ENCODE measurements at regions not wholly inside any gene's neighbourhood (a gene's known extent, or its start where the extent isn't known, plus 50 kb on each side); places are given as distances from the start of the nearest gene placed in this dataset.
"Not testable (repeated sequence)": the region's sequence is repeated elsewhere in the genome, so short reads cannot be mapped to it uniquely, and the experiment has no call there.

DNA sequence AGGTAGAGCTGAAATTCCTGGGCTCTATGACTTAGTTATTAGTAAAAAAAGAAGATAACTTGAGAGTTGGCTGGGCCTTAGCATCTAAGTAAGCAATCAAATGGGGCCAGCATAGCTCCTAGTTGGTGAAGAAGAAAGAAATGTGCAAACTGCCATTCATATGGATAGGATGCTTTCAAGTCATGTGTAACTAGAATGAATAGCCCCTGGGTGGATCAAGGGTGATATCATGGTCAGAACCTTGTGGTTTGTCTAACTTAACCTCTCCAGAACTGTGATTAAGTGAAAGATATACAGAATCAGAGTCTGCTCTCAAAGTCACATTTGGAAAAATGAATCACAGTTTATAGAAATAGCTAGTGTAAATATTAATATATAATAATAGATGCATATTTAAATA lies 198.7 kb upstream of the DTNA start:
- intact Hi-C loops (cut with DNase I): no loop called here
- Histone ChIP-seq H3K27me3 (no peaks in the 10 kb centered on the region), H3K4me1 (ENCODE audit: insufficient read depth) (no peaks in the 10 kb centered on the region), H3K9me3 (no peaks in the 10 kb centered on the region), H3K27ac (no peak overlapping the region), H3K4me3 (no peak overlapping the region), H3K36me3 (no peaks in the 10 kb centered on the region)
- DNase-seq: no peak
- TF ChIP-seq POLR2A (IDR thresholded peaks at IDR 0.05) (no peak), EP300 (IDR thresholded peaks at IDR 0.05) (no peak)
- TF ChIP-seq, protein P1, sequence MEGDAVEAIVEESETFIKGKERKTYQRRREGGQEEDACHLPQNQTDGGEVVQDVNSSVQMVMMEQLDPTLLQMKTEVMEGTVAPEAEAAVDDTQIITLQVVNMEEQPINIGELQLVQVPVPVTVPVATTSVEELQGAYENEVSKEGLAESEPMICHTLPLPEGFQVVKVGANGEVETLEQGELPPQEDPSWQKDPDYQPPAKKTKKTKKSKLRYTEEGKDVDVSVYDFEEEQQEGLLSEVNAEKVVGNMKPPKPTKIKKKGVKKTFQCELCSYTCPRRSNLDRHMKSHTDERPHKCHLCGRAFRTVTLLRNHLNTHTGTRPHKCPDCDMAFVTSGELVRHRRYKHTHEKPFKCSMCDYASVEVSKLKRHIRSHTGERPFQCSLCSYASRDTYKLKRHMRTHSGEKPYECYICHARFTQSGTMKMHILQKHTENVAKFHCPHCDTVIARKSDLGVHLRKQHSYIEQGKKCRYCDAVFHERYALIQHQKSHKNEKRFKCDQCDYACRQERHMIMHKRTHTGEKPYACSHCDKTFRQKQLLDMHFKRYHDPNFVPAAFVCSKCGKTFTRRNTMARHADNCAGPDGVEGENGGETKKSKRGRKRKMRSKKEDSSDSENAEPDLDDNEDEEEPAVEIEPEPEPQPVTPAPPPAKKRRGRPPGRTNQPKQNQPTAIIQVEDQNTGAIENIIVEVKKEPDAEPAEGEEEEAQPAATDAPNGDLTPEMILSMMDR (IDR thresholded peaks at IDR 0.05): no peak

DNA sequence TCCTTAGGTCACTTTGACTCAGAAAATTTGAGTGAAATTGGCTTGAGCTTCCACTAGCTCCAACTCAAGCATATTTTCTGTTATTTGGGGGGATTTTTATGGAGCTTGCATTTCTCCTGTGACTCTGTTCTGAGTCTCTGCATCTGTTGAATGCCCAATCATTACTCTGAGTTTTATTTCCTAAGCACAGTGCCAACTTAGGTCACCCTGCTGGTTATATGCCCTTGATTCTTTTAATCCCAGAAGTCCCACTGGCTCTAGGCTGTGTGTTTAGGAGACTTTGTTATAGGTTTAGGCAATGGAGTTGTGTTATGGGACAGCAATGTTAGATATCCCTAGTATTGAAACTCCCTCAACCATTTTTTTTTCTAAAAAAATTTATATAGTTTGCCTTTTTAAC lies 198.2 kb upstream of the DTNA start:
- Histone ChIP-seq H3K27me3 (no peaks in the 10 kb centered on the region), H3K4me3 (no peak overlapping the region), H3K9me3 (no peaks in the 10 kb centered on the region), H3K4me1 (ENCODE audit: insufficient read depth) (no peaks in the 10 kb centered on the region), H3K27ac (no peak overlapping the region), H3K36me3 (no peaks in the 10 kb centered on the region)
- no peak for DNase-seq
- TF ChIP-seq, protein P1 (IDR thresholded peaks at IDR 0.05): no peak
- no peak for TF ChIP-seq EP300 (IDR thresholded peaks at IDR 0.05)
- no peak for TF ChIP-seq POLR2A (IDR thresholded peaks at IDR 0.05)
- intact Hi-C loops (cut with DNase I): no loop called here

DNA sequence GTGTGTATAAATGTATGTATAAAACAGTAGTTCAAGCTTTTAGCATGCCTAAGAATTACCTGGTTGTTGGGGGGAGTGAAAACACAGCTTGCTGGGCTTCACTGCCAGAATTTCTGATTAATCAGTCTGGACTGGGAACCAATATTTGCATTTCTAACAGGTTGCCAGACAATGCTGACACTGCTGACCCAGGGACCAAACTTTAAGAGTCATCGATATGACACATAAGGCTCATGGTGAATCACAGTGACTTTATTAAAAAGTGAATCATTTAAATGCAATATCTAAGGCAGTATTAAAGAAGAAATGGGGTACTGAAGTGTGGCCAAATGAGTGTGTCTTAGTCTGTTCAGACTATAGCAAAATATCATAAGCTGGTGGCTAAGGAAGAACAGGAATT lies 195.9 kb upstream of the DTNA start:
- no peaks in the 10 kb centered on the region for H3K4me1 ChIP-seq (ENCODE audit: insufficient read depth)
- no peak overlapping the region for H3K27ac ChIP-seq
- intact Hi-C loops (cut with DNase I): no loop called here
- no peaks in the 10 kb centered on the region for H3K9me3 ChIP-seq
- no peak for DNase-seq
- WGBS, 3 donors: 93 to 100% (median 100%) methylated on average over 1 of the region's 1 CpG
- no peaks in the 10 kb centered on the region for H3K36me3 ChIP-seq
- no peaks in the 10 kb centered on the region for H3K27me3 ChIP-seq
- no peak overlapping the region for H3K4me3 ChIP-seq
- TF ChIP-seq EP300 (IDR thresholded peaks at IDR 0.05): no peak
- TF ChIP-seq POLR2A (IDR thresholded peaks at IDR 0.05): no peak
- TF ChIP-seq, protein P1 (IDR thresholded peaks at IDR 0.05): no peak

DNA sequence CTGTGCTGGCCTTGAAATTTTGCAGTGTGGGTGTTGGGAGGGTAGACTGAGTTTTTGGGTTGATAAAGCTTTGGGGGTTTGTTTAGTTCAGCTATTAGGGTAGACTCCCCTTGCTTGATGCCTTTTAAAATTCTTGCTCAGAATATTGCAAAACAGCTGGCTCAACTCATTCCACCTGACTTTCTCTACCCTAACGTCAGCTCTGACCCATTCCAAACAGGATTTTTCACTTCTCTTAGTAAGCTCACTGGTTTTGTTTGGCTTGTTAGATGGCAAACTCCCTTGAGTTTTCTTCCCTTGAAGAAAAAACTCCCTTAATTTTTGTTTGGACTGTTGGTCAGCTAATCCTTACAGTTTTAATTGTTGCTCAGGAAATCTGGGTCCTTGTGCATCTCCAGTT lies 195.1 kb upstream of the DTNA start:
- no peaks in the 10 kb centered on the region for H3K27me3 ChIP-seq
- H3K9me3 ChIP-seq: no peaks in the 10 kb centered on the region
- intact Hi-C loops (cut with DNase I): no loop called here
- DNase-seq: no peak
- H3K4me3 ChIP-seq: no peak overlapping the region
- H3K36me3 ChIP-seq: no peaks in the 10 kb centered on the region
- H3K27ac ChIP-seq: no peak overlapping the region
- WGBS, 3 donors: 22 to 34% (median 26%) methylated on average over 1 of the region's 1 CpG
- TF ChIP-seq POLR2A (IDR thresholded peaks at IDR 0.05) (no peak), EP300 (IDR thresholded peaks at IDR 0.05) (no peak)
- TF ChIP-seq, protein P1 (IDR thresholded peaks at IDR 0.05): no peak
- H3K4me1 ChIP-seq (ENCODE audit: insufficient read depth): no peaks in the 10 kb centered on the region

DNA sequence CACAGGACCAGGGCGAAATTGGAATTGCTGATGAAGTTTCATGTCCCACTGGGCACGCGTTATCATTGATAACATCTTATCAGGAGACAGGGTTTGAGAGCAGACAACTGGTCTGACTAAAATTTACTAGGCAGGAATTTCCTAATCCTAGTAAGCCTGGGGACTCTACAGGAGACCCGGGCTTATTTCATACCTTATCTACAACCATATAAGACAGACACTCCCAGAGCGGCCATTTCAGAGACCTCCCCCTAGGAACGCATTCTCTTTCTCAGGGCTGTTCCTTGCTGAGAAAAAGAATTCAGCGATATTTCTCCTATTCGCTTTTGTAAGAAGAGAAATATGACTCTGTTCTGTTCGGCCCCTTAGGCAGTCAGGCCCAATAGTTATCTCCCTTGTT lies 193.7 kb upstream of the DTNA start:
- H3K36me3 ChIP-seq; DNase-seq; H3K9me3 ChIP-seq; H3K27me3 ChIP-seq; intact Hi-C loops (cut with DNase I); H3K4me3 ChIP-seq; H3K27ac ChIP-seq; H3K4me1 ChIP-seq (ENCODE audit: insufficient read depth): not testable (repeated sequence)
- WGBS, 3 donors: 85 to 88% (median 85%) methylated on average over 9 of the region's 9 CpGs

DNA sequence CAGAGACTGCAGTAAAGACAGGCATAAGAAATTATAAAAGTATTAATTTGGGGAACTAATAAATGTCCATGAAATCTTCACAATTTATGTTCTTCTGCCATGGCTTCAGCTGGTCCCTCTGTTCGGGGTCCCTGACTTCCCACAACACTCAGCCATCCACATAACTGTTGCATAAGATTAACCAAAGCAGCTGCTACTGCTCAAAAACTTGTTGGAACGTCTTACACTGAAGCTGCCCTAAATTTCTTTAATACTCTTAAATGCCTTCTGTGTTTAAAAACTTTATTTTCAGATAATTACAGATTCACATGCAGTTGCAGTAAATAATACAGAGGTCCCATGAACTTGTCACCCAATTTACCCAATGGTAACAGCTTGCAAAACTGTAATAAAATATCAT lies 193.1 kb upstream of the DTNA start:
- H3K27me3 ChIP-seq: not testable (repeated sequence)

More for the DNA sequence above, 193.1 kb upstream of the DTNA start:
- DNase-seq; H3K36me3 ChIP-seq; H3K4me1 ChIP-seq (ENCODE audit: insufficient read depth); intact Hi-C loops (cut with DNase I); H3K27ac ChIP-seq; H3K9me3 ChIP-seq; H3K4me3 ChIP-seq: not testable (repeated sequence)
- 44 to 56% (median 48%) methylated on average over 2 of the region's 2 CpGs for WGBS, 3 donors
